GM19372 (cell line): ENCODE measurements at regions not wholly inside any gene's neighbourhood (a gene's known extent, or its start where the extent isn't known, plus 50 kb on each side); places are given as distances from the start of the nearest gene placed in this dataset.

ENCODE experiments used
- ATAC-seq: cut with Tn5 transposase; IDR thresholded peaks from one replicate; pipeline ENCODE4 v1.9.1; 2021; ENCODE audit warnings: mild to moderate bottlenecking, low read depth, moderate library complexity; ENCODE audit not compliant: unreplicated experiment

GRCh38 chr7:32154797-32155196, 84.6 kb upstream of the PDE1C start:
- no peak for ATAC-seq

GRCh38 chr7:32153006-32153405, 82.8 kb upstream of the PDE1C start:
- ATAC-seq, result no peak

- ATAC-seq, result no peak
Measured at GRCh38 chr7:32152576-32152975, 82.4 kb upstream of the PDE1C start.

GRCh38 chr7:32150589-32150988, 80.4 kb upstream of the PDE1C start:
- ATAC-seq, result no peak

- ATAC-seq, result no peak
Measured at GRCh38 chr7:32150039-32150438, 79.8 kb upstream of the PDE1C start.

- ATAC-seq, result no peak
Measured at GRCh38 chr7:32147546-32148268, 77.5 kb upstream of the PDE1C start.

GRCh38 chr7:32145911-32146310, 75.7 kb upstream of the PDE1C start:
- ATAC-seq, result no peak

GRCh38 chr7:32144676-32145075, 74.5 kb upstream of the PDE1C start:
- ATAC-seq, result no peak

GRCh38 chr7:32143301-32143700, 73.1 kb upstream of the PDE1C start:
- ATAC-seq, result no peak

GRCh38 chr7:32142649-32143048, 72.4 kb upstream of the PDE1C start:
- ATAC-seq, result no peak

- no peak for ATAC-seq
Measured at GRCh38 chr7:32140210-32140939, 70.2 kb upstream of the PDE1C start.

GRCh38 chr7:32137059-32137458, 66.9 kb upstream of the PDE1C start:
- no peak for ATAC-seq

GRCh38 chr7:32131091-32131490, 60.9 kb upstream of the PDE1C start:
- no peak for ATAC-seq

- no peak for ATAC-seq
Measured at GRCh38 chr7:32126843-32127242, 56.6 kb upstream of the PDE1C start.
